Transverse colon (tissue), 4 donors: ENCODE measurements at regions not wholly inside any gene's neighbourhood (a gene's known extent, or its start where the extent isn't known, plus 50 kb on each side); places are given as distances from the start of the nearest gene placed in this dataset.

Source experiments
- DNase-seq: peaks from one replicate; pipeline ENCODE4 v3.0.0-alpha.2; 2019
- H3K27ac ChIP-seq, 4 donors: fragments of 200-600 bp; sonication (generic); 2 replicates each; pipeline ENCODE4 v1.5.1; 2016 to 2018; ENCODE audit warnings: inconsistent platforms in 4 of 4
- H3K27me3 ChIP-seq: fragments of 200-600 bp; sonication (generic); 2 replicates; pipeline ENCODE4 v1.5.1; 2017; ENCODE audit warnings: inconsistent platforms
- H3K36me3 ChIP-seq, 4 donors: fragments of 200-600 bp; sonication (generic); 2 replicates each; pipeline ENCODE4 v1.5.1; 2017 to 2019; ENCODE audit warnings: inconsistent platforms in 4 of 4
- H3K4me1 ChIP-seq, 4 donors: fragments of 200-600 bp; sonication (generic); 2 replicates each; pipeline ENCODE4 v1.5.1; 2017 to 2020; ENCODE audit warnings: inconsistent platforms in 4 of 4
- H3K4me3 ChIP-seq, 4 donors: fragments of 200-600 bp; sonication (generic); 1 replicate in 1 of 4; 2 replicates in 3 of 4; pipeline versions ENCODE4 v1.5.1 to v1.6.1; 2017 to 2019; ENCODE audit warnings: inconsistent platforms in 4 of 4
- H3K9me3 ChIP-seq, 2 donors: fragments of 200-600 bp; sonication (generic); 2 replicates each; pipeline ENCODE4 v1.5.1; 2017 to 2019; ENCODE audit warnings: inconsistent platforms in 2 of 2
- EP300 ChIP-seq: sonication (generic); formaldehyde crosslinking; IDR thresholded peaks from one replicate; pipeline ENCODE4 v1.6.1; 2017; ENCODE audit warnings: antibody characterized with exemption, low read depth
- POLR2A ChIP-seq: fragments of 450-650 bp; IDR thresholded peaks from one replicate; pipeline ENCODE4 v1.6.1; 2016; ENCODE audit warnings: antibody characterized with exemption, mild to moderate bottlenecking, moderate library complexity
- POLR2AphosphoS5 ChIP-seq, 3 donors: sonication (generic); formaldehyde crosslinking; IDR thresholded peaks; one replicate each; pipeline ENCODE4 v1.6.1; 2016; ENCODE audit warnings: antibody characterized with exemption in 3 of 3
- WGBS, 2 donors: methylation state at CpG; one replicate each; pipeline ENCODE4 v1.1.5; 2018; ENCODE audit warnings: low coverage in 1 of 2; 5-methylcytosine and 5-hydroxymethylcytosine counted together
- in situ Hi-C, 4 donors: fragments of 200-750 bp; cut with MboI; loops; one replicate each; pipeline versions ENCODE4 v1.15.0 to v1.15.1; 2017; ENCODE audit warnings: low sequenced_read_pairs in 3 of 4, low pct_ligation_motif_present in 1 of 4, low pct_unique_long_range_greater_than_20kb in 1 of 4
- intact Hi-C: fragments of 100-400 bp; cut with DNase I; formaldehyde crosslinking; loops from one replicate; pipeline ENCODE4 v1.15.1; 2023; ENCODE audit warnings: low total_unique reads
- TF ChIP-seq, protein P1 (sequence below), 5 experiments: fragments of 200-600 bp in 3 of 5; fragments of 450-650 bp in 2 of 5; sonication (generic) in 3 of 5; IDR thresholded peaks; 1 replicate in 2 of 5; 2 replicates in 3 of 5; pipeline ENCODE4 v1.5.1; 2016 to 2017; ENCODE audit warnings: antibody characterized with exemption in 5 of 5, inconsistent platforms in 3 of 5, mild to moderate bottlenecking in 2 of 5, moderate library complexity in 1 of 5

DNA sequence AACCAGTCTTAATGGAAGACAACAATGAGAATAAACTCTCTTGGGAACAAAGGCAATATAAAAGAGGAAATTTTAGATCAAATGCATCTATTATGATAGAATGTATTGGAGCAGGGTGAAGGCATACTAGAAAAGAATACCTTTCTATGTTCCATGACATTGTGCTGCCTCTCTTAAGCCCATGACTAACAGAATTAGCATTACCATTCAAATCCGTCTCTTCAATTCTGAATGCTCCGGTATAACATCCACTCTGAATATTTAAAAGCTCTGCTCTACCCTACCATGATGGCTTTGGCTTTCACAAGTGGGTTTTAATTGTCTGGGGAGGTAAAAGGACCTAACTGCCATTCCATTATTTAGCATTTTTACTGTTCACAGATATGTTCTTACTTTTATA lies 1878.4 kb downstream of the ARAP2 start:
- in situ Hi-C loops = no loop called here
- TF ChIP-seq POLR2A (no peak), EP300 (no peak), POLR2AphosphoS5 (IDR thresholded peaks at IDR 0.05) (no peak)
- TF ChIP-seq, protein P1, sequence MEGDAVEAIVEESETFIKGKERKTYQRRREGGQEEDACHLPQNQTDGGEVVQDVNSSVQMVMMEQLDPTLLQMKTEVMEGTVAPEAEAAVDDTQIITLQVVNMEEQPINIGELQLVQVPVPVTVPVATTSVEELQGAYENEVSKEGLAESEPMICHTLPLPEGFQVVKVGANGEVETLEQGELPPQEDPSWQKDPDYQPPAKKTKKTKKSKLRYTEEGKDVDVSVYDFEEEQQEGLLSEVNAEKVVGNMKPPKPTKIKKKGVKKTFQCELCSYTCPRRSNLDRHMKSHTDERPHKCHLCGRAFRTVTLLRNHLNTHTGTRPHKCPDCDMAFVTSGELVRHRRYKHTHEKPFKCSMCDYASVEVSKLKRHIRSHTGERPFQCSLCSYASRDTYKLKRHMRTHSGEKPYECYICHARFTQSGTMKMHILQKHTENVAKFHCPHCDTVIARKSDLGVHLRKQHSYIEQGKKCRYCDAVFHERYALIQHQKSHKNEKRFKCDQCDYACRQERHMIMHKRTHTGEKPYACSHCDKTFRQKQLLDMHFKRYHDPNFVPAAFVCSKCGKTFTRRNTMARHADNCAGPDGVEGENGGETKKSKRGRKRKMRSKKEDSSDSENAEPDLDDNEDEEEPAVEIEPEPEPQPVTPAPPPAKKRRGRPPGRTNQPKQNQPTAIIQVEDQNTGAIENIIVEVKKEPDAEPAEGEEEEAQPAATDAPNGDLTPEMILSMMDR (IDR thresholded peaks at IDR 0.05) = no peak
- Histone ChIP-seq H3K27me3 (no peaks in the 10 kb centered on the region), H3K27ac (no peak overlapping the region), H3K36me3 (no peaks in the 10 kb centered on the region), H3K4me1 (no peaks in the 10 kb centered on the region), H3K9me3 (peaks cover 0 to 4% of the 10 kb centered on the region in 2 donors), H3K4me3 (no peak overlapping the region)
- DNase-seq = no peak
- intact Hi-C loops = no loop called here
- 87 to 100% methylated on average over 2 of the region's 2 CpGs for WGBS, 2 donors

DNA sequence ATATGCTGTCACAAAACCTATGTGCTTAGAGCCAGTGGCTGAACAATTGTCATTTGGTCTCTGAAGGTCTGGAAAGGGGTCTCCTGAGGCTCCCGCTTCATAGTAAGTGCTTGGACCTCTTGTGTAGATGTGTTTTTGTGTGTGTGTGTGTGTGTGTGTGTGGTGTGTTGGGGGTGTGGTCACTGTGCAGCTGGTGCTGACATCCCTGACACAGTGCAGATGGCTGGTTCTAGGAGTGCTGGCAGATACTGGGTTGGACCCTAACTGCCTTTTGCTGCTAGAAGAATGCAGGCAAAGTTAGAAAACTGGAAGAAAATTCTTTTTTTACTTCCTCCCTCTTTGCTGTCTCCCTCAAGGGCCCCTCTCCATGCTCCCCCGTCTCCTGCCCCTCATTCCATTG lies 1872.6 kb downstream of the ARAP2 start:
- Histone ChIP-seq H3K27ac (no peak overlapping the region), H3K9me3 (no peaks in the 10 kb centered on the region), H3K36me3 (no peaks in the 10 kb centered on the region), H3K4me3 (no peak overlapping the region), H3K4me1 (no peaks in the 10 kb centered on the region), H3K27me3 (no peaks in the 10 kb centered on the region)
- in situ Hi-C loops (no loop called here), intact Hi-C loops (no loop called here)
- no peak for DNase-seq
- WGBS, 2 donors = 40 to 55% methylated on average over 2 of the region's 2 CpGs
- TF ChIP-seq, protein P1 (IDR thresholded peaks at IDR 0.05) = no peak
- TF ChIP-seq POLR2A (no peak), POLR2AphosphoS5 (IDR thresholded peaks at IDR 0.05) (no peak), EP300 (no peak)

DNA sequence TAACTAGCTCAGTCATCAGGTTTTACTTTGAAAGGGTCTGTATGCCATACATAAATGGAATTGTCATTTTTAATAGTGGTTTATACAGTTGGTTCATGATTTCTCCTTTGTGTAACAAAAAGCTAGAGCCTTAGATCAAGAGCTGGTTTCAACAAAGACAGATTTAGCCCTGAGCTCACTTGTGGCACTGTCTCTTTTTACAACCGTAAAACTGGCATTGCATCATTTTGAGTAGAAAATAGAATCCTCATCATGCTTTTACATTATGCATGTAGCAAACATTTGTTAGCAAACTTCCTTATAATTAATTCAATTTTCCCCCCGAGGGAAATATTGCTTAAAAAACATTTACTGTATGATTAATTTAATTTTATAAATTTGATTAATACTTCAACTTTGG lies 1871.5 kb downstream of the ARAP2 start:
- Histone ChIP-seq H3K36me3 (no peaks in the 10 kb centered on the region), H3K9me3 (no peaks in the 10 kb centered on the region), H3K27me3 (no peaks in the 10 kb centered on the region), H3K4me1 (no peaks in the 10 kb centered on the region), H3K27ac (no peak overlapping the region), H3K4me3 (no peak overlapping the region)
- intact Hi-C loops = no loop called here
- 84 to 86% methylated on average over 2 of the region's 2 CpGs for WGBS, 2 donors
- no peak for DNase-seq
- in situ Hi-C loops = no loop called here
- no peak for TF ChIP-seq POLR2A
- no peak for TF ChIP-seq POLR2AphosphoS5 (IDR thresholded peaks at IDR 0.05)
- TF ChIP-seq, protein P1 (IDR thresholded peaks at IDR 0.05) = no peak
- TF ChIP-seq EP300 = no peak

DNA sequence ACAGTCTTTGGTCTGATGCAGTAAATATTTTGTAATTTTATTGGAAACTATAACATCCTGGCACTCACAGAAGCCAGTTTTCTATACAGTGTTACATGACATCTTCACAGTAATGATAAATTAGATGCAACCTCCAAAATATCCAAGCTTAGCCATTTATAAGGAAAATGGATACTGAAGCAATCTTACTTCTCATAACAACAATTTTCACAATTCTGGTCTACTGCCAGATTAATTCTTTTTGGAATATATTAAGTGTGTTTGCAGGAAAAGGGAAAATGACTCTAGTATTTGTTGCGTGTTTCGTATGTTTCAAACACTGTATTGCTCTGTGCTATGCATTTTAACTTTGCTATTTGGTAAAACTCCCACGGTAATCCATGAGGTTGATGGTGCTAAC lies 1870.9 kb downstream of the ARAP2 start:
- in situ Hi-C loops = no loop called here
- DNase-seq = no peak
- intact Hi-C loops = no loop called here
- TF ChIP-seq POLR2AphosphoS5 (IDR thresholded peaks at IDR 0.05) = no peak
- TF ChIP-seq POLR2A = no peak
- Histone ChIP-seq H3K4me3 (no peak overlapping the region), H3K36me3 (no peaks in the 10 kb centered on the region), H3K27ac (no peak overlapping the region), H3K4me1 (no peaks in the 10 kb centered on the region), H3K27me3 (no peaks in the 10 kb centered on the region), H3K9me3 (no peaks in the 10 kb centered on the region)
- WGBS, 2 donors = 81 to 85% methylated on average over 3 of the region's 3 CpGs

DNA sequence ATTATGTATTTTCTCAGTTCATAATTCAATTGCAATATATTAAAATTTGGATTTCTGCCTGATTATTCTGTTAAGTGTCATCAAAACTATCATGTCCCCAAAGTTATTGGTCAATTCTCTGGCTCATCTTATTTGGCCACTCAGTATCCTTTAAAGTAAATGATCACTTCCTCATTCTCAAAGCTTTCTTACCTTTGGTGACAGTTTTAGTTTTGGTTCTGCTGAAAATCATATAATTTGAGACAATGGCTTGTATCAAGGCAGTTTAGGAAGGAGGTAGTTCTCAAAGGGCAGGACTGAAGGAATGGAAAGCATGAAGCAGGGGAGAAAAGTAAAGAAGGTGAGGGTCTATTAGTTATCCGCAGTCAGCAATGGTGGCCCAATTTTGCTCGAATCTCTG lies 1832.1 kb downstream of the ARAP2 start:
- in situ Hi-C loops = no loop called here
- intact Hi-C loops = no loop called here
- DNase-seq = no peak
- Histone ChIP-seq H3K36me3 (no peaks in the 10 kb centered on the region), H3K9me3 (peaks cover 0 to 11% of the 10 kb centered on the region in 2 donors), H3K27me3 (no peaks in the 10 kb centered on the region), H3K4me1 (no peaks in the 10 kb centered on the region), H3K27ac (no peak overlapping the region), H3K4me3 (no peak overlapping the region)
- TF ChIP-seq, protein P1 (IDR thresholded peaks at IDR 0.05) = no peak
- TF ChIP-seq POLR2A = no peak
- no peak for TF ChIP-seq EP300
- no peak for TF ChIP-seq POLR2AphosphoS5 (IDR thresholded peaks at IDR 0.05)
- 75 to 88% methylated on average over 2 of the region's 2 CpGs for WGBS, 2 donors
